HG03064 (cell line): ENCODE measurements at regions not wholly inside any gene's neighbourhood (a gene's known extent, or its start where the extent isn't known, plus 50 kb on each side); places are given as distances from the start of the nearest gene placed in this dataset.
A peak's percentile ranks its signal among the peaks of the same experiment; 100 is the strongest.
"Not testable (repeated sequence)": the region's sequence is repeated elsewhere in the genome, so short reads cannot be mapped to it uniquely, and the experiment has no call there.

Experiments
- ATAC-seq: cut with Tn5 transposase; IDR thresholded peaks from one replicate; pipeline ENCODE4 v1.9.1; 2021; ENCODE audit warnings: low read depth; ENCODE audit not compliant: unreplicated experiment

GRCh38 chrX:140088438-140088837, 123.1 kb upstream of the CXorf66 start:
- ATAC-seq: no peak

- ATAC-seq: no peak
Observed at GRCh38 chrX:140087875-140088274, 122.6 kb upstream of the CXorf66 start.

DNA sequence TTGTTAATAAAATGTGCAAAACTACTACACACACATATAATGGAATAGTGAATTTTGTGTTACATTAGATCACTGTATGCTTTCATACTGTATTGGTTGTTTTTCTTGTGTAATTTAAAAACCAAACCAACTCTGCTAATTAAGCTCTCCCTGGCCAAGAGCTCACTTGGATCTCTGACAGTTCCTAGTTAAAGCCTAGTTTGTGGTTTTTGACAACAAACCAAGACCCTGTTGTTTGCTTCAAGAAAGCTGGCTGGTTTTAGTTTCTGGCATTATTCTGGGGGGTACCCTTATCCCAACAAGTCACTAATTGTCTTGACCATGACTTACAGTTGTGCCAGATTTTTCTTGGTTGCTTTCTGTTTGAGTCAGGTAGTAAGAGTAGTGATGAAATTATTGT, 121.4 kb upstream of the CXorf66 start:
- no peak for ATAC-seq

DNA sequence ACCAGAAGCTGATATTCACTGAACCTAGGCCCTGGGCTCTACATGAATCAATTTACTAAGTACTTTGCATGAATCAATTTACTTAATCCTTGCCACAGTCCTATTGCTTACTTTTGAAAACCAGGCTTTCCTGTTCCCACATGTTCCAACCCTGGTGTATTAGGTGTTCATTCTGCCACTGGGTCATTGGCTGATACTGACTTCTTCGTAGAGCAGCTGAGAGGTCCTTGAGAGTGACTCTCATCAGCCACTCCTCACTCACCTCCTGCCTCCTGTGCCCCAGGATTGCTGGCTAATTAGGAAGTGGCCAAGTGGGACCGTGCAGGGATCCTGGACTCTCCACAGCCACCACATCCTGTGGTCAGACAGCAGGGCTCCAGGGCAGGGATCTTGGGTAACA, 109.5 kb upstream of the CXorf66 start:
- ATAC-seq: not testable (repeated sequence)

GRCh38 chrX:140071037-140071436, 105.7 kb upstream of the CXorf66 start:
- no peak for ATAC-seq

DNA sequence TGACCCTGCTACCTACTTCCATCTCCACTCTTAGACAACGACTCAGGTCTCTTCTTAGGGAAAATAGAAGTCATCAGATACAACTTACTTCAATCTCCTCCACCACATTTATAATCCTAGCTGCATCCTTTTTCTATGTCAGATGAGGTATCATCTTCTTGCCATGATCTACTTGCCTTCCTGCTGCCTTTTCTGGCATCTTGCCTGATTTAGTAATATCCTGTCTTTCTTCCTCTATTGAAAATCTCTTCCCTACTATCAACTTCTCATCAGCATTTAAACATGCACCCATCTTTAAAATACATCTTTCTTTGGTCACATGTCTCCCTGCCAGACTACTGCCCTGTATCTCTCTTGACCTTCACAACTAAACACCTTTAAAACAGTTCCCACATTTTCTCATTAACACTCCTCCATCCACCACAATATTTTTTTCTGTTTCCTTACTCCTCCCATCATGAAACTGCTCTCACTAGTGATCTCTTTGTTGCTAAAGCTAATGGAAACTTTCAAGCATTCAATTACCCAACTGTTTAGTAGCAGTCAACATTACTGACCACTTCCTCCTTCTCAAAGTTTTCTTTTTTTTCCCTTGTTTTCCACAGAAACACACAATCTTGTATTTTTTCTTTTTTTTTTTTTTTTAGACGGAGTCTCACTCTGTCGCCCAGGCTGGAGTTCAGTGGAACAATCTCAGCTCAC, 100.8 kb upstream of the CXorf66 start:
- no peak for ATAC-seq

GRCh38 chrX:140064993-140065392, 99.7 kb upstream of the CXorf66 start:
- ATAC-seq: no peak

GRCh38 chrX:140057001-140057411, 91.7 kb upstream of the CXorf66 start:
- peak; percentile 83 for ATAC-seq

DNA sequence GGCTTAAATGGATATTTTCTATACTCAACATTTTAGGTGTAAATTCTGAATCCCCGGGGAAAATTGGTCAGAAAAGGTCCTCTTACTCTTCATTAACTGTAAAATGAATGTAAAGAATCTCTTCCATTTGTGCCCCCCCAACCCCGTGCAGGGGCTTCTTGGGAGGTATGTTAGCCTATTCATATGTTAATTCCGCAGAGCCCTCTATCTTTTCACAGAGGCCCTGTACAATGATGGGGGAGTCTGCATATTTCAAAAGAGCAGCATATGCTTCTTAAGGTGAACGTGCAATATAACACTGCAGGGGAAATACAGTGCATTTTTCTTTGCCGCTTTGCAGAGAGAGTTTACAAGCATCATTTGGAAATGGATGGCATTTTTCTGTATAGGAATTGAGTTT, 88.5 kb upstream of the CXorf66 start:
- no peak for ATAC-seq

GRCh38 chrX:140050906-140051305, 85.6 kb upstream of the CXorf66 start:
- ATAC-seq: no peak

DNA sequence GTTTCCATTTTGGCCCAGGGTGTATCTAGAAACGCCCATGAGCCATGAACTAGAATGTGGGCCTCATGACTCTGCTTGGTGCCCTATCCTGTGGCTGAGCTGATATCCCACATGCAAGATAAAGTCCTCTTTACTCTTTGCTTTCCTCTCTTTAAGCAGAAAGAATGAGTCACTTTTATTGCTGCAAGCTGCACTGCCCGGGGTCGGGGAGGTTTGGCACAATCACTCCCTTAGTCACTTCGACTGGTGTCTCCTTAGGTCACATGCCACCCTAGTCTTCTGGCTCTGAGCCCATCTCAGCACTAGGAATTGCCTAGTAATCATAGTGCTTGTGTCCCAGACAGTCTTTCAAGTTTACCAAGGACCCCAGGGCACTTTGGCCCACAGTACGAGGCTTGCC, 75.1 kb upstream of the CXorf66 start:
- no peak for ATAC-seq

GRCh38 chrX:140038842-140039241, 73.5 kb upstream of the CXorf66 start:
- ATAC-seq: no peak

DNA sequence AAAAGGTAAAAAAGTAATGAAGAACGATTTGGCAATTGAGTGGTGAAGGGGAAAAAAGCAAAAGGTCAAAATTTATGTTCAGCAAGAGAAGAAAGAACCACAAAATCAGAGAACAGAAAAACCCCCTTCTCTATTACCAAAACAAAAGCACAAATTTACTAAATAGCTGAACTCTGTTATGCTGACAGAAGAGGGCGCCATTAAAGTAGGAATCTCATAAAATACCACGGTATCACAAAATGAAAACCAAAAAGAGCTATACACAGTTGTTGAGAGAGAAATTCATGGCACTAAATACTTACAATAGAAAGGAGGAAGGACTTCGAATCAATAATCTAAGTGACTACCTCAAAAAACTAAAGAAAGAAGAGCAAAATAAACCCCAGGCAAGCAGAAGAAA, 69.6 kb upstream of the CXorf66 start:
- no peak for ATAC-seq

DNA sequence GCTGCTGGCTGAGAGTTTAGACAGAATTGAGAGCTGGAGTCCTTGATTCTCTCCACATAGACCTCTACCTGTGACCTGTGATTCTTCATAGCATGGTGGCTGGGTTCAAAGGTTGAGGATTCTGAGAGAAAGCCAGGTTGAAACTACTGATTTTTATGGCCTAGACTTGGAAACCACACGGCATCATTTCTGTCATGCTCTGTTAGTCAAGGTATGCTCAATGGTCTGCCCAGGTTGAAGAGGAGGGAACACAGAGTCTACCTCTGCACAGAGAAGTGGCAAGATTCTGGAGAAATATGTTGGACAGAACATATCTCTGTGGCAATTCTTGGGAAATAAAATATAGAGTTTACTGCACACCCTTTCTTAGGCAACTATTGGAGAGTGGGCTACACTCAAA, 57.2 kb upstream of the CXorf66 start:
- no peak for ATAC-seq

DNA sequence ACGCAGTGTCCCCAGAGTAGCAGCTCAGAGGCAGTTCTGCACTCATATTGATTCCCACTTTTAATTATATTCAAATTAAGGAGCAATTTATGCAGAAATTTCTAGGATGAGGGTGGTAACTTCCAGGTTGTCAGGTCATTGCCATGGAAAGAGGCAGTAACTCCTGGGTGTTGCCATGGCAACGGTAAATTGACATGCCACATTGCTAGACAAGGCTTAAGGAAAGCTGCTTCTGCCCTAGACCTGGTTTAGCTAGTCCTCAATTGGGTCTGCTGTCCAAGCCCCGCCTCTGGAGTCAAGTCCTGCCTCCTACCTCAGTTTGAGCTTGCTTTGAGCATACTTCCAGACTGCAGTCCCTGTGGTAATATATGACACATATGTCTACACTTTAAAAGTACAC, 53.8 kb upstream of the CXorf66 start:
- not testable (repeated sequence) for ATAC-seq
